HEK293 (cell line): ENCODE measurements at regions not wholly inside any gene's neighbourhood (a gene's known extent, or its start where the extent isn't known, plus 50 kb on each side); places are given as distances from the start of the nearest gene placed in this dataset.

Experiments
- CTCF ChIA-PET: fragments of 350-600 bp; formaldehyde crosslinking; extraction: SDS; loops from one replicate; lab custom pipeline; 2021; ENCODE audit warnings: antibody characterized with exemption; lab: Yijun Ruan, JAX
- POLR2A ChIA-PET: fragments of 300-600 bp; formaldehyde crosslinking; extraction: SDS; loops from one replicate; lab custom pipeline; 2020; ENCODE audit warnings: antibody characterized with exemption, inconsistent platforms; lab: Yijun Ruan, JAX
- H3K27ac ChIP-seq: fragments of 200-500 bp; sonication (Bioruptor generic); 2 replicates; pipeline ENCODE4 v1.5.1; 2014; ENCODE audit warnings: low read depth, low read length, control low read depth, inconsistent platforms; ENCODE audit errors: extremely low read depth
- H3K36me3 ChIP-seq, 2 experiments: fragments of 200-500 bp in 1 of 2; sonication (Bioruptor generic) in 1 of 2; 1 replicate in 1 of 2; 2 replicates in 1 of 2; pipeline ENCODE4 v1.5.1; 2014 to 2017; ENCODE audit warnings: inconsistent platforms in 2 of 2, low read length in 2 of 2; ENCODE audit not compliant: control insufficient read depth in 2 of 2, insufficient read depth in 1 of 2
- H3K4me1 ChIP-seq: fragments of 200-500 bp; sonication (Bioruptor generic); 2 replicates; pipeline ENCODE4 v1.5.1; 2014; ENCODE audit warnings: mild to moderate bottlenecking, low read length, inconsistent platforms; ENCODE audit not compliant: control insufficient read depth, insufficient read depth
- H3K4me3 ChIP-seq: 2 replicates; pipeline ENCODE4 v1.5.1; 2011; ENCODE audit warnings: low read depth, mild to moderate bottlenecking, control low read depth, low read length, moderate library complexity
- H3K9me3 ChIP-seq: fragments of 200-500 bp; sonication (Bioruptor generic); 2 replicates; pipeline ENCODE4 v1.5.1; 2014; ENCODE audit warnings: low read depth, low read length, inconsistent platforms; ENCODE audit not compliant: control insufficient read depth, insufficient read depth
- EGR2 ChIP-seq: fragments of 450-650 bp; formaldehyde crosslinking; IDR thresholded peaks from 2 replicates; pipeline ENCODE4 v1.5.1; 2016; ENCODE audit warnings: low read depth, missing biosample characterization, missing genetic modification characterization
- SCRT2 ChIP-seq: fragments of 450-650 bp; formaldehyde crosslinking; IDR thresholded peaks from 2 replicates; pipeline ENCODE4 v1.5.1; 2016; ENCODE audit warnings: missing biosample characterization, missing genetic modification characterization
- ZEB2 ChIP-seq: fragments of 450-650 bp; formaldehyde crosslinking; IDR thresholded peaks from 2 replicates; pipeline ENCODE4 v1.5.1; 2016; ENCODE audit warnings: missing biosample characterization, missing genetic modification characterization
- ZNF138 ChIP-seq: fragments of 450-650 bp; formaldehyde crosslinking; IDR thresholded peaks from 2 replicates; pipeline ENCODE4 v1.5.1; 2016; ENCODE audit warnings: missing biosample characterization, missing genetic modification characterization, borderline replicate concordance
- ZNF184 ChIP-seq: fragments of 450-650 bp; IDR thresholded peaks from 2 replicates; pipeline ENCODE4 v1.5.1; 2018; ENCODE audit warnings: missing biosample characterization, mild to moderate bottlenecking, missing genetic modification characterization
- ZNF221 ChIP-seq: fragments of 450-650 bp; formaldehyde crosslinking; IDR thresholded peaks from 2 replicates; pipeline ENCODE4 v1.5.1; 2017; ENCODE audit warnings: missing biosample characterization, missing genetic modification characterization, borderline replicate concordance
- ZNF350 ChIP-seq: fragments of 450-650 bp; formaldehyde crosslinking; IDR thresholded peaks from 2 replicates; pipeline ENCODE4 v1.5.0; 2017; ENCODE audit warnings: missing biosample characterization, mild to moderate bottlenecking, missing genetic modification characterization
- ZNF354C ChIP-seq: fragments of 450-650 bp; formaldehyde crosslinking; IDR thresholded peaks from 2 replicates; pipeline ENCODE4 v1.5.1; 2016; ENCODE audit warnings: missing biosample characterization, missing genetic modification characterization, low read depth, borderline replicate concordance
- ZNF404 ChIP-seq: fragments of 450-650 bp; formaldehyde crosslinking; IDR thresholded peaks from 2 replicates; pipeline ENCODE4 v1.5.1; 2017; ENCODE audit warnings: missing biosample characterization, missing genetic modification characterization
- ZNF549 ChIP-seq: fragments of 450-650 bp; IDR thresholded peaks from 2 replicates; pipeline ENCODE4 v1.5.1; 2018; ENCODE audit warnings: missing biosample characterization, missing genetic modification characterization, mild to moderate bottlenecking, inconsistent platforms, moderate library complexity
- ZNF621 ChIP-seq: fragments of 450-650 bp; formaldehyde crosslinking; IDR thresholded peaks from 2 replicates; pipeline ENCODE4 v1.5.1; 2017; ENCODE audit warnings: missing biosample characterization, missing genetic modification characterization
- ZNF629 ChIP-seq: fragments of 450-650 bp; formaldehyde crosslinking; IDR thresholded peaks from 2 replicates; pipeline ENCODE4 v1.5.1; 2017; ENCODE audit warnings: missing biosample characterization, missing genetic modification characterization
- ZNF658 ChIP-seq: fragments of 450-650 bp; formaldehyde crosslinking; IDR thresholded peaks from 2 replicates; pipeline ENCODE4; 2016; ENCODE audit warnings: missing biosample characterization, missing genetic modification characterization
- TF ChIP-seq, protein P1 (sequence below): fragments of 450-650 bp; formaldehyde crosslinking; IDR thresholded peaks from 2 replicates; pipeline ENCODE4 v1.5.1; 2016; ENCODE audit warnings: missing biosample characterization, missing genetic modification characterization
- TF ChIP-seq, protein P2 (sequence below): fragments of 450-650 bp; formaldehyde crosslinking; IDR thresholded peaks from 2 replicates; pipeline ENCODE4 v1.5.1; 2016; ENCODE audit warnings: missing biosample characterization, missing genetic modification characterization, low read depth
- TF ChIP-seq, protein P3 (sequence below): fragments of 450-650 bp; formaldehyde crosslinking; IDR thresholded peaks from 2 replicates; pipeline ENCODE4 v1.5.1; 2016; ENCODE audit warnings: missing biosample characterization, missing genetic modification characterization, borderline replicate concordance

DNA sequence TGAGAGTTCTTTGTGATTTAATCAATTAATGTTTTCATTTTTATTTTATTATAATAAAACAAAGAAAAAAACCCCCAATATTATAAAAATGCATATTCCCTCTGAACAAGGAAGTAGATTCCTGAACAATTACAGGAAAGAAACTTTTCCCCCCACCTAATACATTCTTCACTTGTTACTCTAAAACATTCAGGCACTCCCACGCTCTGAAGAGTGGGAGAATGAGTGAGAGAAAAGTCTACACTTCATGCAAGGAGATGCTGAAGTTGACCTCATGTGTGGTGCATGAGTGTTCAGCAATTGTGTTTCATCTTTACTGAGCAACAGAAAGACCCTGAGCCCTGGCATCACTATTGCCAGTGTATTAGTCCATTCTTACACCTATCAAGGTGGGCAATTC lies 244.2 kb upstream of the IGFBP3 start:
- no peaks in the 10 kb centered on the region for H3K9me3 ChIP-seq
- no peak overlapping the region for H3K4me3 ChIP-seq
- no peaks in the 10 kb centered on the region for H3K4me1 ChIP-seq
- CTCF ChIA-PET: no interaction called here
- no peaks in the 10 kb centered on the region for H3K36me3 ChIP-seq
- POLR2A ChIA-PET: no interaction called here
- H3K27ac ChIP-seq: no peak overlapping the region
- no peak for TF ChIP-seq ZNF350 (tag by site-specific recombination)
- TF ChIP-seq EGR2: no peak
- TF ChIP-seq, all 188 proteins: peak for 0

DNA sequence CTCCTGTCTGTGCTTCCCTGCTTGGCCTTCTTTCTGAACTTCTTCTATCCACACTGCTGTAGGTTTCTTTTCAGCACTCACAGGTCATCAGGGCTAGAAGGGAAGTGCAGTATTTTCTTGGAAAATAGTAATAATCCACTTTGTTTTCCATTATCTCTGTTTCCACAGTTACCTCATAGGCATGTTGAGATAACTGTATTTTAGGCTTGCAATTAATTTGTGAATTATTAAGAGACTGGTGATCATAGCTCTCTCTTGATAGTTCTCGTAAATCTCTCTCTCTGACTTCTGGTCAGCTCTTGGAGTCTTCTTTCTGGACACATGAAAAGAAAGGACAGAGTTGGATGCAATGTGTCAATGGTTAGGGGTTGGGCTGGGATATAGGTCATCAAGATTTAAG lies 243.6 kb upstream of the IGFBP3 start:
- no peaks in the 10 kb centered on the region for H3K4me1 ChIP-seq
- H3K27ac ChIP-seq: no peak overlapping the region
- POLR2A ChIA-PET: no interaction called here
- CTCF ChIA-PET: no interaction called here
- no peaks in the 10 kb centered on the region for H3K36me3 ChIP-seq
- no peaks in the 10 kb centered on the region for H3K9me3 ChIP-seq
- TF ChIP-seq ZNF621 (tag by site-specific recombination): no peak
- TF ChIP-seq, protein P1, sequence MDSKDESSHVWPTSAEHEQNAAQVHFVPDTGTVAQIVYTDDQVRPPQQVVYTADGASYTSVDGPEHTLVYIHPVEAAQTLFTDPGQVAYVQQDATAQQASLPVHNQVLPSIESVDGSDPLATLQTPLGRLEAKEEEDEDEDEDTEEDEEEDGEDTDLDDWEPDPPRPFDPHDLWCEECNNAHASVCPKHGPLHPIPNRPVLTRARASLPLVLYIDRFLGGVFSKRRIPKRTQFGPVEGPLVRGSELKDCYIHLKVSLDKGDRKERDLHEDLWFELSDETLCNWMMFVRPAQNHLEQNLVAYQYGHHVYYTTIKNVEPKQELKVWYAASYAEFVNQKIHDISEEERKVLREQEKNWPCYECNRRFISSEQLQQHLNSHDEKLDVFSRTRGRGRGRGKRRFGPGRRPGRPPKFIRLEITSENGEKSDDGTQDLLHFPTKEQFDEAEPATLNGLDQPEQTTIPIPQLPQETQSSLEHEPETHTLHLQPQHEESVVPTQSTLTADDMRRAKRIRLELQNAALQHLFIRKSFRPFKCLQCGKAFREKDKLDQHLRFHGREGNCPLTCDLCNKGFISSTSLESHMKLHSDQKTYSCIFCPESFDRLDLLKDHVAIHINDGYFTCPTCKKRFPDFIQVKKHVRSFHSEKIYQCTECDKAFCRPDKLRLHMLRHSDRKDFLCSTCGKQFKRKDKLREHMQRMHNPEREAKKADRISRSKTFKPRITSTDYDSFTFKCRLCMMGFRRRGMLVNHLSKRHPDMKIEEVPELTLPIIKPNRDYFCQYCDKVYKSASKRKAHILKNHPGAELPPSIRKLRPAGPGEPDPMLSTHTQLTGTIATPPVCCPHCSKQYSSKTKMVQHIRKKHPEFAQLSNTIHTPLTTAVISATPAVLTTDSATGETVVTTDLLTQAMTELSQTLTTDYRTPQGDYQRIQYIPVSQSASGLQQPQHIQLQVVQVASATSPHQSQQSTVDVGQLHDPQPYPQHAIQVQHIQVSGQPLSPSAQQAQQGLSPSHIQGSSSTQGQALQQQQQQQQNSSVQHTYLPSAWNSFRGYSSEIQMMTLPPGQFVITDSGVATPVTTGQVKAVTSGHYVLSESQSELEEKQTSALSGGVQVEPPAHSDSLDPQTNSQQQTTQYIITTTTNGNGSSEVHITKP: no peak
- TF ChIP-seq ZNF549 (tag by site-specific recombination): no peak
- no peak for TF ChIP-seq ZNF138
- H3K4me3 ChIP-seq: no peak overlapping the region

DNA sequence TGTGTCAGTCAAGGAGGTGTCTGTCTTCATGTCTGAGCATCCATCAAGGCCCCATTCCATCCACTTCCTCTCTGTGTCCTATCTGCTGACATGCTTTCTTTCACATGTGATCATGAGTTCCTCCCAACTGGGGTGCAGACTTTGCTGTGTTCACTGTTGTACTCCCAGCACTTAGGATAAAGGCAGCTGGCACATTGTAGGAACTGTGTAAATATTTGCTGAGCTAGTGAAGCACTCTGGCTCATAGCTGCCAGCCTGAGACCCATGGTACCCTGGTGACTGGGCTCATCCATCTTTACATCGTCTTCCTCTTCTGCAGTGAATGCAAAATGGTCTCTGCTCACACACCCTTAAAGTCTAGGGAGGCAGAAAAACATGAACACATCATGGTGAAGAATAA lies 242.2 kb upstream of the IGFBP3 start:
- ChIA-PET CTCF (interaction anchor here (2.3 kb wide), 1 partner anchor 241 kb away, joined by 5 read pairs; no protein-coding TSS in a partner anchor), POLR2A (no interaction called here)
- H3K4me3 ChIP-seq: no peak overlapping the region
- H3K4me1 ChIP-seq: no peaks in the 10 kb centered on the region
- H3K36me3 ChIP-seq: no peaks in the 10 kb centered on the region
- no peak overlapping the region for H3K27ac ChIP-seq
- no peaks in the 10 kb centered on the region for H3K9me3 ChIP-seq
- TF ChIP-seq, protein P2, sequence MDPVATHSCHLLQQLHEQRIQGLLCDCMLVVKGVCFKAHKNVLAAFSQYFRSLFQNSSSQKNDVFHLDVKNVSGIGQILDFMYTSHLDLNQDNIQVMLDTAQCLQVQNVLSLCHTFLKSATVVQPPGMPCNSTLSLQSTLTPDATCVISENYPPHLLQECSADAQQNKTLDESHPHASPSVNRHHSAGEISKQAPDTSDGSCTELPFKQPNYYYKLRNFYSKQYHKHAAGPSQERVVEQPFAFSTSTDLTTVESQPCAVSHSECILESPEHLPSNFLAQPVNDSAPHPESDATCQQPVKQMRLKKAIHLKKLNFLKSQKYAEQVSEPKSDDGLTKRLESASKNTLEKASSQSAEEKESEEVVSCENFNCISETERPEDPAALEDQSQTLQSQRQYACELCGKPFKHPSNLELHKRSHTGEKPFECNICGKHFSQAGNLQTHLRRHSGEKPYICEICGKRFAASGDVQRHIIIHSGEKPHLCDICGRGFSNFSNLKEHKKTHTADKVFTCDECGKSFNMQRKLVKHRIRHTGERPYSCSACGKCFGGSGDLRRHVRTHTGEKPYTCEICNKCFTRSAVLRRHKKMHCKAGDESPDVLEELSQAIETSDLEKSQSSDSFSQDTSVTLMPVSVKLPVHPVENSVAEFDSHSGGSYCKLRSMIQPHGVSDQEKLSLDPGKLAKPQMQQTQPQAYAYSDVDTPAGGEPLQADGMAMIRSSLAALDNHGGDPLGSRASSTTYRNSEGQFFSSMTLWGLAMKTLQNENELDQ (tag by site-specific recombination): no peak
- TF ChIP-seq, protein P1: no peak
- TF ChIP-seq ZNF629: no peak
- no peak for TF ChIP-seq ZNF404 (tag by site-specific recombination)
- TF ChIP-seq ZEB2: no peak
- TF ChIP-seq ZNF221: no peak
- no peak for TF ChIP-seq ZNF658 (tag by site-specific recombination)
- TF ChIP-seq, protein P3, sequence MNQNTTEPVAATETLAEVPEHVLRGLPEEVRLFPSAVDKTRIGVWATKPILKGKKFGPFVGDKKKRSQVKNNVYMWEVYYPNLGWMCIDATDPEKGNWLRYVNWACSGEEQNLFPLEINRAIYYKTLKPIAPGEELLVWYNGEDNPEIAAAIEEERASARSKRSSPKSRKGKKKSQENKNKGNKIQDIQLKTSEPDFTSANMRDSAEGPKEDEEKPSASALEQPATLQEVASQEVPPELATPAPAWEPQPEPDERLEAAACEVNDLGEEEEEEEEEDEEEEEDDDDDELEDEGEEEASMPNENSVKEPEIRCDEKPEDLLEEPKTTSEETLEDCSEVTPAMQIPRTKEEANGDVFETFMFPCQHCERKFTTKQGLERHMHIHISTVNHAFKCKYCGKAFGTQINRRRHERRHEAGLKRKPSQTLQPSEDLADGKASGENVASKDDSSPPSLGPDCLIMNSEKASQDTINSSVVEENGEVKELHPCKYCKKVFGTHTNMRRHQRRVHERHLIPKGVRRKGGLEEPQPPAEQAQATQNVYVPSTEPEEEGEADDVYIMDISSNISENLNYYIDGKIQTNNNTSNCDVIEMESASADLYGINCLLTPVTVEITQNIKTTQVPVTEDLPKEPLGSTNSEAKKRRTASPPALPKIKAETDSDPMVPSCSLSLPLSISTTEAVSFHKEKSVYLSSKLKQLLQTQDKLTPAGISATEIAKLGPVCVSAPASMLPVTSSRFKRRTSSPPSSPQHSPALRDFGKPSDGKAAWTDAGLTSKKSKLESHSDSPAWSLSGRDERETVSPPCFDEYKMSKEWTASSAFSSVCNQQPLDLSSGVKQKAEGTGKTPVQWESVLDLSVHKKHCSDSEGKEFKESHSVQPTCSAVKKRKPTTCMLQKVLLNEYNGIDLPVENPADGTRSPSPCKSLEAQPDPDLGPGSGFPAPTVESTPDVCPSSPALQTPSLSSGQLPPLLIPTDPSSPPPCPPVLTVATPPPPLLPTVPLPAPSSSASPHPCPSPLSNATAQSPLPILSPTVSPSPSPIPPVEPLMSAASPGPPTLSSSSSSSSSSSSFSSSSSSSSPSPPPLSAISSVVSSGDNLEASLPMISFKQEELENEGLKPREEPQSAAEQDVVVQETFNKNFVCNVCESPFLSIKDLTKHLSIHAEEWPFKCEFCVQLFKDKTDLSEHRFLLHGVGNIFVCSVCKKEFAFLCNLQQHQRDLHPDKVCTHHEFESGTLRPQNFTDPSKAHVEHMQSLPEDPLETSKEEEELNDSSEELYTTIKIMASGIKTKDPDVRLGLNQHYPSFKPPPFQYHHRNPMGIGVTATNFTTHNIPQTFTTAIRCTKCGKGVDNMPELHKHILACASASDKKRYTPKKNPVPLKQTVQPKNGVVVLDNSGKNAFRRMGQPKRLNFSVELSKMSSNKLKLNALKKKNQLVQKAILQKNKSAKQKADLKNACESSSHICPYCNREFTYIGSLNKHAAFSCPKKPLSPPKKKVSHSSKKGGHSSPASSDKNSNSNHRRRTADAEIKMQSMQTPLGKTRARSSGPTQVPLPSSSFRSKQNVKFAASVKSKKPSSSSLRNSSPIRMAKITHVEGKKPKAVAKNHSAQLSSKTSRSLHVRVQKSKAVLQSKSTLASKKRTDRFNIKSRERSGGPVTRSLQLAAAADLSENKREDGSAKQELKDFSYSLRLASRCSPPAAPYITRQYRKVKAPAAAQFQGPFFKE (tag by site-specific recombination): no peak
- no peak for TF ChIP-seq SCRT2 (tag by site-specific recombination)
- TF ChIP-seq ZNF184 (tag by site-specific recombination): no peak
- TF ChIP-seq ZNF354C: no peak
